Testis (tissue), 2 donors: ENCODE measurements at regions not wholly inside any gene's neighbourhood (a gene's known extent, or its start where the extent isn't known, plus 50 kb on each side); places are given as distances from the start of the nearest gene placed in this dataset.

Experiments
- CTCF ChIP-seq, 3 experiments: fragments of 450-650 bp in 2 of 3; fragments of 200-600 bp in 1 of 3; sonication (generic) in 1 of 3; IDR thresholded peaks; one replicate each; pipeline ENCODE4 v1.5.1; 2016 to 2019; ENCODE audit warnings: antibody characterized with exemption in 3 of 3, mild to moderate bottlenecking in 2 of 3, moderate library complexity in 1 of 3
- POLR2A ChIP-seq: fragments of 450-650 bp; IDR thresholded peaks from one replicate; pipeline ENCODE4 v1.6.1; 2017; ENCODE audit warnings: antibody characterized with exemption, mild to moderate bottlenecking, moderate library complexity

GRCh38 chr20:48238326-48238725, 453.0 kb upstream of the SULF2 start:
- TF ChIP-seq CTCF (IDR thresholded peaks at IDR 0.05) (no peak), POLR2A (no peak)
